Endothelial cell of umbilical vein (primary cell): ENCODE measurements at regions not wholly inside any gene's neighbourhood (a gene's known extent, or its start where the extent isn't known, plus 50 kb on each side); places are given as distances from the start of the nearest gene placed in this dataset.

ENCODE experiments used
- BruUV-seq: library from RNA; stranded (reverse); fragments of 400-500 nt; replicated peaks from 2 replicates; lab custom pipeline; 2021; lab: Mats Ljungman, UMichigan
- CTCF ChIA-PET: fragments of 300-600, 350-600 bp; sonication (Branson Sonifier 250); formaldehyde crosslinking; loops from one replicate; lab custom pipeline; 2021; ENCODE audit warnings: antibody characterized with exemption, inconsistent platforms; lab: Charles Lee
- POLR2A ChIA-PET: fragments of 300-600, 350-600 bp; sonication (Branson Sonifier 250); formaldehyde crosslinking; loops from one replicate; lab custom pipeline; 2021; ENCODE audit warnings: antibody characterized with exemption, inconsistent platforms; lab: Charles Lee
- DNase-seq: peaks from one replicate; pipeline ENCODE4 v3.0.0-alpha.2; 2011; ENCODE audit warnings: low read depth, low spot score
- FAIRE-seq: peaks from 2 replicates; lab custom pipeline; 2011; peaks lifted over from hg19 to GRCh38; lab: Jason Lieb, UNC
- H2AFZ ChIP-seq: 2 replicates; pipeline ENCODE4 v1.6.0; 2012; ENCODE audit warnings: low read depth, low read length, control low read depth, inconsistent platforms
- H3K27ac ChIP-seq: 2 replicates; pipeline ENCODE4 v1.5.1; 2011; ENCODE audit warnings: low read depth, mild to moderate bottlenecking, control low read depth, low read length, moderate library complexity; ENCODE audit not compliant: insufficient read depth
- H3K27me3 ChIP-seq, 2 experiments: 2 replicates each; pipeline versions ENCODE4 v1.6.0 to v1.6.1; 2011; ENCODE audit warnings: low read length in 2 of 2, mixed read lengths in 1 of 2; ENCODE audit not compliant: control insufficient read depth in 2 of 2, insufficient read depth in 2 of 2
- H3K36me3 ChIP-seq, 2 experiments: 2 replicates in 1 of 2; 3 replicates in 1 of 2; pipeline ENCODE4 v1.5.1; 2011; ENCODE audit warnings: low read length in 2 of 2, mild to moderate bottlenecking in 1 of 2, moderate library complexity in 1 of 2; ENCODE audit not compliant: control insufficient read depth in 2 of 2, insufficient read depth in 2 of 2; ENCODE audit errors: extremely low read depth in 1 of 2
- H3K4me1 ChIP-seq: 3 replicates; pipeline ENCODE4 v1.5.1; 2011; ENCODE audit warnings: mild to moderate bottlenecking, low read length; ENCODE audit not compliant: control insufficient read depth, insufficient read depth; ENCODE audit errors: extremely low read depth
- H3K4me2 ChIP-seq: 2 replicates; pipeline ENCODE4 v1.6.1; 2011; ENCODE audit warnings: low read length, control low read depth, mixed read lengths; ENCODE audit not compliant: insufficient read depth
- H3K4me3 ChIP-seq, 3 experiments: fragments of 200-600 bp in 1 of 3; sonication (generic), shearing (Covaris generic) in 1 of 3; replicated peaks in 1 of 3; 2 replicates each; pipeline ENCODE4 v1.5.1; 2011 to 2016; ENCODE audit warnings: control low read depth in 3 of 3, low read length in 3 of 3, mild to moderate bottlenecking in 2 of 3, inconsistent platforms in 1 of 3, low read depth in 1 of 3, moderate library complexity in 1 of 3; ENCODE audit not compliant: insufficient read depth in 1 of 3
- H3K79me2 ChIP-seq: 2 replicates; pipeline ENCODE4 v1.6.0; 2012; ENCODE audit warnings: low read length, inconsistent platforms; ENCODE audit not compliant: control insufficient read depth, insufficient read depth
- H3K9ac ChIP-seq: replicated peaks from 2 replicates; pipeline ENCODE3; 2011; ENCODE audit warnings: low read length, control low read depth; ENCODE audit not compliant: insufficient read depth; ENCODE audit errors: extremely low read depth
- H3K9me1 ChIP-seq: replicated peaks from 3 replicates; pipeline ENCODE4 v1.6.0; 2011; ENCODE audit warnings: mild to moderate bottlenecking, low read length; ENCODE audit not compliant: control insufficient read depth, insufficient read depth; ENCODE audit errors: extremely low read depth
- H3K9me3 ChIP-seq: replicated peaks from 2 replicates; pipeline ENCODE4 v1.5.1; 2012; ENCODE audit warnings: low read length, inconsistent platforms; ENCODE audit not compliant: control insufficient read depth, insufficient read depth
- H4K20me1 ChIP-seq: replicated peaks from 2 replicates; pipeline ENCODE3; 2011; ENCODE audit warnings: mild to moderate bottlenecking, low read length; ENCODE audit not compliant: control insufficient read depth, insufficient read depth; ENCODE audit errors: extremely low read depth
- CTCF ChIP-seq, 2 donors: IDR thresholded peaks; 1 replicate in 1 of 2; 2 replicates in 1 of 2; pipeline ENCODE4 v1.5.1; 2011; ENCODE audit warnings: low read length in 2 of 2, mild to moderate bottlenecking in 2 of 2, moderate library complexity in 2 of 2, control low read depth in 1 of 2, inconsistent platforms in 1 of 2, low read depth in 1 of 2; ENCODE audit not compliant: insufficient read depth in 1 of 2; ENCODE audit errors: extremely low read depth in 1 of 2
- EZH2 ChIP-seq: IDR thresholded peaks from 2 replicates; pipeline ENCODE4 v1.6.1; 2012; ENCODE audit warnings: borderline replicate concordance, low read depth, mild to moderate bottlenecking, moderate library complexity, low read length, inconsistent platforms; ENCODE audit not compliant: severe bottlenecking
- FOS ChIP-seq: IDR thresholded peaks from 2 replicates; pipeline ENCODE4 v1.6.1; 2011; ENCODE audit warnings: mild to moderate bottlenecking, low read length, moderate library complexity, borderline replicate concordance; ENCODE audit not compliant: insufficient read depth
- GATA2 ChIP-seq: IDR thresholded peaks from 2 replicates; pipeline ENCODE4 v1.7.0; 2011; ENCODE audit warnings: low read depth, mild to moderate bottlenecking, moderate library complexity, mixed read lengths, low read length; ENCODE audit not compliant: insufficient read length, insufficient read depth
- JUN ChIP-seq: IDR thresholded peaks from 2 replicates; pipeline ENCODE4 v1.6.1; 2011; ENCODE audit warnings: borderline replicate concordance, low read depth; ENCODE audit not compliant: insufficient read length, insufficient read depth
- MAX ChIP-seq: IDR thresholded peaks from 2 replicates; pipeline ENCODE4 v1.6.1; 2011; ENCODE audit not compliant: insufficient read depth, insufficient read length
- MYC ChIP-seq: IDR thresholded peaks from one replicate; pipeline ENCODE4 v1.6.1; 2011; ENCODE audit warnings: mild to moderate bottlenecking, low read depth, low read length
- POLR2A ChIP-seq: IDR thresholded peaks from 2 replicates; pipeline ENCODE4 v1.6.1; 2012; ENCODE audit warnings: low read depth, mild to moderate bottlenecking, control low read depth, low read length
- POLR2AphosphoS5 ChIP-seq: IDR thresholded peaks from 2 replicates; pipeline ENCODE4 v1.6.1; 2012; ENCODE audit warnings: low read depth, mild to moderate bottlenecking, control low read depth, low read length, moderate library complexity; ENCODE audit not compliant: insufficient read depth
- dilution Hi-C: fragments of 300-500 bp; cut with MboI; formaldehyde crosslinking; loops from one replicate; pipeline ENCODE4 v1.15.0; 2019; ENCODE audit warnings: low sequenced_read_pairs; ENCODE audit not compliant: extremely low pct_ligation_motif_present
- intact Hi-C: fragments of 100-400 bp; cut with micrococcal nuclease; formaldehyde crosslinking; loops from one replicate; pipeline ENCODE4 v1.10.0; 2022

GRCh38 chr3:191631496-191631895 is 170.5 kb downstream of the PYDC2 start:
- no peak overlapping the region for H2AFZ ChIP-seq
- BruUV-seq = no TSS peak
- H3K36me3 ChIP-seq = no peaks in the 10 kb centered on the region
- FAIRE-seq (no peak), DNase-seq (no peak)
- no peak overlapping the region for H3K4me2 ChIP-seq
- ChIA-PET CTCF (no interaction called here), POLR2A (no interaction called here)
- no peaks in the 10 kb centered on the region for H3K9me1 ChIP-seq
- TF ChIP-seq CTCF (IDR thresholded peaks at IDR 0.05; ENCODE audit: extremely low read depth in 1 of 2, insufficient read depth in 1 of 2, low read depth in 1 of 2, low read length in 2 of 2) (no peak), MAX (no peak), GATA2 (no peak), POLR2A (no peak), FOS (no peak), POLR2AphosphoS5 (no peak), MYC (no peak), EZH2 (no peak), JUN (no peak)
- no peak overlapping the region for H3K4me3 ChIP-seq
- intact Hi-C loops (no loop called here), dilution Hi-C loops (no loop called here)
- H3K9me3 ChIP-seq = no peaks in the 10 kb centered on the region
- H3K4me1 ChIP-seq = no peaks in the 10 kb centered on the region
- no peak overlapping the region for H3K9ac ChIP-seq
- no peaks in the 10 kb centered on the region for H3K79me2 ChIP-seq
- no peaks in the 10 kb centered on the region for H4K20me1 ChIP-seq
- H3K27me3 ChIP-seq = no peaks in the 10 kb centered on the region
- H3K27ac ChIP-seq = no peak overlapping the region
